Spleen (tissue), 3 donors: ENCODE measurements at regions not wholly inside any gene's neighbourhood (a gene's known extent, or its start where the extent isn't known, plus 50 kb on each side); places are given as distances from the start of the nearest gene placed in this dataset.

ENCODE experiments used
- POLR2A ChIP-seq, 3 donors: fragments of 450-650 bp; IDR thresholded peaks; one replicate each; pipeline ENCODE4 v1.5.1; 2017; ENCODE audit warnings: antibody characterized with exemption in 3 of 3, mild to moderate bottlenecking in 1 of 3
- POLR2AphosphoS5 ChIP-seq, 3 donors: sonication (generic); formaldehyde crosslinking; IDR thresholded peaks; one replicate each; pipeline ENCODE4 v1.5.1; 2017; ENCODE audit warnings: antibody characterized with exemption in 3 of 3

- TF ChIP-seq POLR2AphosphoS5 (IDR thresholded peaks at IDR 0.05): no peak
- TF ChIP-seq POLR2A (IDR thresholded peaks at IDR 0.05): no peak
Observed at GRCh38 chr5:67248703-67249589, 52.3 kb upstream of the CD180 start.
